ENCODE measurements at regions not wholly inside any gene's neighbourhood (a gene's known extent, or its start where the extent isn't known, plus 50 kb on each side); places are given as distances from the start of the nearest gene placed in this dataset.

- DNase-seq, result no peak
Observed at GRCh38 chr3:72313308-72313707, 528.4 kb upstream of the PROK2 start.

GRCh38 chr3:72312339-72312738, 527.4 kb upstream of the PROK2 start:
- DNase-seq, result no peak

GRCh38 chr3:72311425-72311824, 526.5 kb upstream of the PROK2 start:
- no peak for DNase-seq

- DNase-seq, result peak; percentile 58
Observed at GRCh38 chr3:72310419-72311380, 525.8 kb upstream of the PROK2 start.

GRCh38 chr3:72309661-72310418, 524.9 kb upstream of the PROK2 start:
- no peak for DNase-seq

- no peak for DNase-seq
Observed at GRCh38 chr3:72308641-72309040, 523.7 kb upstream of the PROK2 start.

GRCh38 chr3:72307438-72308115, 522.6 kb upstream of the PROK2 start:
- DNase-seq, result no peak

- DNase-seq, result peak; percentile 26
Observed at GRCh38 chr3:72306800-72307341, 521.9 kb upstream of the PROK2 start.

- peak; percentile 34 for DNase-seq
Observed at GRCh38 chr3:72303926-72304325, 519.0 kb upstream of the PROK2 start.

- DNase-seq, result no peak
Observed at GRCh38 chr3:72301779-72302178, 516.8 kb upstream of the PROK2 start.

- no peak for DNase-seq
Observed at GRCh38 chr3:72300621-72301020, 515.7 kb upstream of the PROK2 start.

GRCh38 chr3:72299823-72300222, 514.9 kb upstream of the PROK2 start:
- no peak for DNase-seq

GRCh38 chr3:72299321-72299802, 514.4 kb upstream of the PROK2 start:
- DNase-seq, result no peak

GRCh38 chr3:72298201-72299152, 513.5 kb upstream of the PROK2 start:
- DNase-seq, result no peak

GRCh38 chr3:72297481-72297880, 512.5 kb upstream of the PROK2 start:
- no peak for DNase-seq

GRCh38 chr3:72296477-72297111, 511.6 kb upstream of the PROK2 start:
- no peak for DNase-seq

- no peak for DNase-seq
Observed at GRCh38 chr3:72295962-72296450, 511.1 kb upstream of the PROK2 start.

GRCh38 chr3:72295276-72295961, 510.5 kb upstream of the PROK2 start:
- no peak for DNase-seq

GRCh38 chr3:72290859-72291638, 506.1 kb upstream of the PROK2 start:
- DNase-seq, result no peak

- no peak for DNase-seq
Observed at GRCh38 chr3:72289692-72290071, 504.7 kb upstream of the PROK2 start.

Data from NCI-H146 (cell line).